ENCODE measurements at regions not wholly inside any gene's neighbourhood (a gene's known extent, or its start where the extent isn't known, plus 50 kb on each side); places are given as distances from the start of the nearest gene placed in this dataset.

DNA sequence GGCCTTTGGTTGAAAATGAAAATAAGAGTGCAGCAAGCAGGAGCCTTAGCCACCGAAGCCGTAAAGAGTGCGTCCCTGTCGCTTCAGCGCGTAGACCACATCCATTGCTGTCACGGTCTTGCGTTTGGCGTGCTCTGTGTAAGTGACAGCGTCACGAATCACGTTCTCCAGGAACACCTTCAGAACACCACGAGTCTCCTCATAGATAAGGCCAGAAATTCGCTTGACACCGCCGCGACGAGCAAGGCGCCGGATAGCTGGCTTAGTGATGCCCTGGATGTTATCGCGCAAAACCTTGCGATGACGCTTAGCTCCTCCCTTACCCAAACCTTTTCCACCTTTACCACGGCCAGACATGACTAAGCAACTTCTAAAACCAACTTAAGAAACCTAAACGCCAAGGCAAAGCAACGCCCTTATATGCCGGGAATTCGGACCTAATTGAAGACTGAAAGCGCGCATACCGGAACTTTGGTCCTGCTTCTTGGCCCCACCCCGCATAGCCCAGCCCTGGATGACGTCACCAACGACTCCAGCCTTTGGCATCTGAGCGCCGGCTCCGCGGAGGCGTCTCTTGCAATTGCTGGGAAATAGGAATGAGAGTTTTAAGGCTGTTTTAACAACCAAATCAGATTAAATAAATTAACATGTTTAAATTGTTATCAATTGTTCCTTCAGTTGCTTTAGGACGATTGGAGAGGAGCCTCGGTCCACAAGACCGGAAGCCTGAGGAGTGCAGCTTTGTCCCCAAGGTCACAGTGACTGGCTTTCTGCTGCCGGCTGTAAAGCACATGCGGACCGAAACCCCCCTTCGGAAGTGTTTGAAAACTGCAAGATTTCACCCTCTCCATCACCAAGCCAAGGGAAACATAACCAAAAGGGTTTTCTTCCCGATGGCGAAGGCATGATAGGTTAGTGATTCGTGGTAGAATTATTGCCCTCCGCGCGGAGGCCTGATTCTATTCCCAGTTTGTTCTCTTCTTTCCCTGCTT lies 79.6 kb upstream of the BTN3A2 start:
- TF ChIP-seq CTCF (IDR thresholded peaks at IDR 0.05; ENCODE audit: insufficient read depth, low read length, poor library complexity, severe bottlenecking), result no peak
- peak; percentile 99 for DNase-seq (ENCODE audit: low read depth)
- H3K4me3 ChIP-seq (ENCODE audit: low read depth, low read length), result peak overlapping the region; percentile 63
- no peaks in the 10 kb centered on the region for H3K36me3 ChIP-seq (ENCODE audit: control insufficient read depth, insufficient read depth, low read length)
- H3K27me3 ChIP-seq (ENCODE audit: control insufficient read depth, insufficient read depth, low read length), result no peaks in the 10 kb centered on the region

DNA sequence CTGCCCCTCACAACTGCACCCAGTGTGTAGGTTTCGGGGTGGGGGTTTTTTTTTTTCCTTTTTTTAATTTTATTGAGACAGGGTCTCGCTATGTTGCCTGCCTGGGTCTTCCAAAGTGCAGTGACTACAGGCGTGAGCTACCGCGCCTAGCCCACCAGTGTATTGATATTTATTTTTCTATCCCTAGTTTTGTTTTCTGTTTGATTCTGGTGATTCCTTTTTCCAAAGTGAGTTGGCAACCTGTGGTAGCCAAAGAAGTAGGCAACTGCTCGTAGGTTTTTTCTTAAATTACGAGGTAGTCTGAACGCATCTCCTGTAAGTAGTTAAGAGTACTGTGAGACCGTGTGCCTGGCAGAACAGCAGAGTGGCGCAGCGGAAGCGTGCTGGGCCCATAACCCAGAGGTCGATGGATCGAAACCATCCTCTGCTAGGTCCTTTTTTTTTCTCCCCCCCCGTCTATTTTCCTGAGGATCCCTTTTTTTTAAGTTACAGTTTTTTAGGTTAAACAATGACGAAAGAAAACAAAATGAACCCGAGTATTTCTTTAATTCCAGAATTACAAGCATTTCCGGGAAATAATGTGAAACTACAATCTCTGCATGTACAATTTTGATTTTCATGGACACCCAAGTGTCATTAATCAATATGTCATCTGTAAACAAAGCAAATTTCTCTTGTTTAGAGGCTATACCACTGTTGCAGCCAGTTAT lies 78.7 kb upstream of the BTN3A2 start:
- Histone ChIP-seq H3K36me3 (ENCODE audit: control insufficient read depth, insufficient read depth, low read length) (no peaks in the 10 kb centered on the region), H3K4me3 (ENCODE audit: low read depth, low read length) (peak overlapping the region; percentile 63), H3K27me3 (ENCODE audit: control insufficient read depth, insufficient read depth, low read length) (no peaks in the 10 kb centered on the region)
- no peak for TF ChIP-seq CTCF (IDR thresholded peaks at IDR 0.05; ENCODE audit: insufficient read depth, low read length, poor library complexity, severe bottlenecking)
- no peak for DNase-seq (ENCODE audit: low read depth)

- no peak for DNase-seq (ENCODE audit: low read depth)
- Histone ChIP-seq H3K4me3 (ENCODE audit: low read depth, low read length) (no peak overlapping the region), H3K36me3 (ENCODE audit: control insufficient read depth, insufficient read depth, low read length) (no peaks in the 10 kb centered on the region), H3K27me3 (ENCODE audit: control insufficient read depth, insufficient read depth, low read length) (no peaks in the 10 kb centered on the region)
- TF ChIP-seq CTCF (IDR thresholded peaks at IDR 0.05; ENCODE audit: insufficient read depth, low read length, poor library complexity, severe bottlenecking), result no peak
Measured at GRCh38 chr6:26288155-26288554, 76.8 kb upstream of the BTN3A2 start.

DNA sequence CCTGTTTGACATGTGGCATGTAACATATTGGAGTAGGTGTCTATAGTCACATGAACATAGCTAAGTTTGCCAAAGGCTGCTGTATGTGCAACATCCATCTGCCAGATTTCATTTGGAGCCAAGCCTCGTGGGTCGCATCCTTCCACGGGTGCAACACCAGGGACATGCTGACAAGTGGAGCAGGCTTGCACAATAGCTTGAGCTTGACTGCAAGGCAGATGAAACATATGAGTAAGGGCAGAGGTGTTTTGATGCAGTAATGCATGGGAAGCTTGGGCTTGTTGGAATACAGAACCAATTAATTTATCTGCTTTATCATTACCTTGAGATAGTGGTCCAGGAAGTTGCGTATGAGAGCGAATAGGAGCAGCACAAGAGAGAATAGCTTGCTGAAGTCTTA lies 74.1 kb upstream of the BTN3A2 start:
- no peaks in the 10 kb centered on the region for H3K36me3 ChIP-seq (ENCODE audit: control insufficient read depth, insufficient read depth, low read length)
- TF ChIP-seq CTCF (IDR thresholded peaks at IDR 0.05; ENCODE audit: insufficient read depth, low read length, poor library complexity, severe bottlenecking), result no peak
- H3K27me3 ChIP-seq (ENCODE audit: control insufficient read depth, insufficient read depth, low read length), result no peaks in the 10 kb centered on the region
- H3K4me3 ChIP-seq (ENCODE audit: low read depth, low read length), result no peak overlapping the region
- no peak for DNase-seq (ENCODE audit: low read depth)

DNA sequence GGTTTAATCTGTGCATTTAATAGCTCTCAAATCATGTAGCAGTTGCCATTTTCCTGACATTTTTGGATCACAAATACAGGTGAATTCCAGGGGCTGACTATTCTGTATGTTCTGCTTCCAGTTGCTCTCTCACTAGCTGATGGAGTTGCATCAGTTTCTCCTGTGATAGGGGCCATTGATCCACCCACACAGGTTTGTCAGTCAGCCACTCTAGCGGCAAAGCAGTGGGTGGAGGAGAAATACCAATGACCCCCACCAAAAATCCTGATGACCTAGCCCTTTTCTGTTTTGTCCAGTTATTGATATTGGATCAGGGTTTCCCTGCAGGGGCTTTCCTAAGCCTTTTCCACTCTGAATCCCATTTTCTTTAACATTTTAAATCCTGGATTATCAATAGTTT lies 72.3 kb upstream of the BTN3A2 start:
- DNase-seq (ENCODE audit: low read depth), result no peak
- Histone ChIP-seq H3K27me3 (ENCODE audit: control insufficient read depth, insufficient read depth, low read length) (no peaks in the 10 kb centered on the region), H3K4me3 (ENCODE audit: low read depth, low read length) (no peak overlapping the region), H3K36me3 (ENCODE audit: control insufficient read depth, insufficient read depth, low read length) (no peaks in the 10 kb centered on the region)
- TF ChIP-seq CTCF (IDR thresholded peaks at IDR 0.05; ENCODE audit: insufficient read depth, low read length, poor library complexity, severe bottlenecking), result no peak

All from kidney epithelial cell (primary cell).